GM19463 (cell line): ENCODE measurements at regions not wholly inside any gene's neighbourhood (a gene's known extent, or its start where the extent isn't known, plus 50 kb on each side); places are given as distances from the start of the nearest gene placed in this dataset.
A peak's percentile ranks its signal among the peaks of the same experiment; 100 is the strongest.
"Not testable (repeated sequence)": the region's sequence is repeated elsewhere in the genome, so short reads cannot be mapped to it uniquely, and the experiment has no call there.

ENCODE experiments used
- ATAC-seq: cut with Tn5 transposase; IDR thresholded peaks from one replicate; pipeline ENCODE4 v1.9.1; 2021; ENCODE audit warnings: mild to moderate bottlenecking, moderate library complexity; ENCODE audit not compliant: unreplicated experiment

GRCh38 chr7:142507066-142507465, 242.2 kb upstream of the PRSS1 start:
- ATAC-seq: not testable (repeated sequence)

- no peak for ATAC-seq
Measured at GRCh38 chr7:142506601-142507000, 242.7 kb upstream of the PRSS1 start.

DNA sequence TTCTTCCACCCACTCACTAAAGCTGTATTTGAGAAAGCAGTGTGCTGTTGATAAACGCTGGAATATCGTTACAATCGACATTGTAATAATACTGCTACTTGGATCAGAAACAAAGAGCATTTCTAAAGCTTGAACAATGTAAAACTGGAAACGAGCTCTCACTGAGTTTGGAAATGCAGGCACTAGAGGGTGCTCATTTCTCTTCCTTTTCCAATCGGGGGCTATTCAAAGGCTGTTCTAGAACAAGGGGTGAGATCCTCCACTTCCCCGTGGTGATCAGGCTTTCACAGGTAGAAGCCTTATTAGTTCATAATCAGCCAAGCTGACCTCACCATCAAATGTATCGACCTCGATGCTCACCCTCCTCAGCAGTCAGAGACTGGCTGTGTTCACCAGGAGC, 245.3 kb upstream of the PRSS1 start:
- not testable (repeated sequence) for ATAC-seq

DNA sequence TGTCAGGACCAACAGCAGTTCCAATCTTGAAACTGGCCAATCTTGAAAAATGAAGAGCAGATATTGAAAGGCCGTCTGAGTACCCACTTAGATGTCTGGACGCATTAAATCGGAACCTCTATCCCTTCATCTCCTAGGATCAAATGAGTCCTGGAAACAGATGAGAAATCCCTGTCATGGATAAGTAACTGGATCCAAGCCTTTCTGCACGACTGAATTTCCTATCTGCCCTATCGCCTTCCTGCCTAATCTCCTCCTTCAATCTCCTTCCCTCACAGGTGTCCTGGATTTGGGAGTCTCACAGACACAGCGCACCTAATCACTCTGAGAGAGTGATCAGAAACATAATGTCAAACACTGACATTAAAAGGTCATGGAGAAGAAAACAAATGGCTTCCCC, 245.2 kb upstream of the PRSS58 start:
- ATAC-seq: no peak

DNA sequence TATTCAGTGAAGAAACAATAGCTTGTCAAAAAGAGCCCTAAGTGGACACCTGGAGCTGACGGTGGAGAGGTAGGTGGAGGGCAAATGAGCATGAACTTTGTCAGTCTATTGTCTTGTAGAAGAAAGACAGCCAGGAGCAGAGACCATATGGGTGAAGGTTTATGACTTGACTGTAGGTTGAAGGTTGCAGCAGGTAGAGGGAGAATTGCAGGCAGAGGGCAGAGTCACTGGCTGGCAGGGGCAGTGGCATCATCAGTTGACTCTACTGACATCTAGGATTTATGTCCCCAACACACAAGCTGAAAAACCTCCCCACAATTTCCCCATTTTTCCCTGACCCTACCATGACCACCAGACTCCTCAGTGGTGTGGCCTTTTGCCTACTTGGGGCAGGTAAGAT, 243.6 kb upstream of the PRSS58 start:
- no peak for ATAC-seq

GRCh38 chr7:142500366-142500765, 242.5 kb upstream of the PRSS58 start:
- no peak for ATAC-seq

- no peak for ATAC-seq
Measured at GRCh38 chr7:142499635-142500034, 241.8 kb upstream of the PRSS58 start.

- no peak for ATAC-seq
Measured at GRCh38 chr7:142498364-142498763, 240.5 kb upstream of the PRSS58 start.

- peak; percentile 75 for ATAC-seq
Measured at GRCh38 chr7:142496545-142496991, 238.7 kb upstream of the PRSS58 start.

GRCh38 chr7:142495879-142496278, 238.0 kb upstream of the PRSS58 start:
- not testable (repeated sequence) for ATAC-seq

DNA sequence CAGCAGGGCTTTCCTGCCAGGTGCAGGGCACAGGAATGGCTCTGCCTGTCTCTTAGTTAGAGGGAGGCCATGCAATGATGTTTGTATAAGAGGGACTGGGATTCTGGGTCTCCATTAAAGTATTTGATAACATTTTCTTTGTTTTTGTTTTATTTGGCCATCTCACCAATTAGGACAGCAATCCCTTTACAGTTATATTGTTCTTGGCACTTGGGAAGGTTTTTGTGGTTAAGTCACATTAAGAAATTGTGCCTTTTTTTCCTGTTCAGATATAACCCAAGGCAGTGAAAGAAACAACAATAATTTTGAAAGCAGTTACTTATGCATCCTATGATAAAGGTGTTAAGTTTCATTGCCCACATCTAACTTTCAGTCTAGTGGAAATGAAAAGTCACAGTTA, 237.4 kb upstream of the PRSS58 start:
- not testable (repeated sequence) for ATAC-seq

DNA sequence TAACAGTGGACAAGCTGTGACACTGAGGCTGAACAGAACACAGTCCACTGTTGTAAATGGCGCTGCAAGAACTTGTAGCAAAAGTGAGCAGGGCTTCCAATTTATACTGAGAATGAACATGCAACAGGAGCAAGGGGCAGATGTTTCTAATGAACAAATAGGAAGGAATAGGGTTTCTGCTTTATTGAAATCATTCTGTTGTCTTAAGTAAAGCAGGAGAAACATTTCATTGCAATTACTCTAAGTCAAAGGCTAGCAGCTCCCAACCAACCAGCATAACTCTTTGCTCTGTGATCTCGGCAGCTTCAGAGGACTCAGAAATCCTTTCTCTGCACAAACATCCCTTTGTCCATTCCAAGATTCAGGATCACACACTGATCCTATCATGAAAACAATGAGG, 236.2 kb upstream of the PRSS58 start:
- no peak for ATAC-seq

DNA sequence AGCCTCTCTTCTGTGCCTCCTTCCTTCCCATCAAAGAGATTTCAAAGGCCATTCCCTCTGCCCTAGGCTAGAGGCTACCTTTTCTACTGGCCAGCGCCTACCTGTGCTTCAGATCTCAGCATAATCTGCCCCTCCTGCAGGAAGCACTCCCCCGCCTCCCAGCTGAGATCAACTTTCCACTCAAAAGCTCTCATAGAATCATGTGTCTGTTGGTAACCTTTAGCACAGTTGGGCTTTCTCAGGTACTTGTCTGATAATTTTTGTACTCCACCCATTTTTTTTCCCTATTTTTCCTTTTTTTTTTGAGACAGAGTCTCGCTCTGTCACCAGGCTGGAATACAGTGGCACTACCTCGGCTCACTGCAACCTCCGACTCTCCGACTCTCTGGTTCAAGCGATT, 231.0 kb upstream of the PRSS58 start:
- ATAC-seq: no peak

GRCh38 chr7:142488036-142488633, 230.3 kb upstream of the PRSS58 start:
- ATAC-seq: no peak

GRCh38 chr7:142487565-142487964, 229.7 kb upstream of the PRSS58 start:
- ATAC-seq: peak; percentile 37

- no peak for ATAC-seq
Measured at GRCh38 chr7:142487124-142487523, 229.3 kb upstream of the PRSS58 start.

DNA sequence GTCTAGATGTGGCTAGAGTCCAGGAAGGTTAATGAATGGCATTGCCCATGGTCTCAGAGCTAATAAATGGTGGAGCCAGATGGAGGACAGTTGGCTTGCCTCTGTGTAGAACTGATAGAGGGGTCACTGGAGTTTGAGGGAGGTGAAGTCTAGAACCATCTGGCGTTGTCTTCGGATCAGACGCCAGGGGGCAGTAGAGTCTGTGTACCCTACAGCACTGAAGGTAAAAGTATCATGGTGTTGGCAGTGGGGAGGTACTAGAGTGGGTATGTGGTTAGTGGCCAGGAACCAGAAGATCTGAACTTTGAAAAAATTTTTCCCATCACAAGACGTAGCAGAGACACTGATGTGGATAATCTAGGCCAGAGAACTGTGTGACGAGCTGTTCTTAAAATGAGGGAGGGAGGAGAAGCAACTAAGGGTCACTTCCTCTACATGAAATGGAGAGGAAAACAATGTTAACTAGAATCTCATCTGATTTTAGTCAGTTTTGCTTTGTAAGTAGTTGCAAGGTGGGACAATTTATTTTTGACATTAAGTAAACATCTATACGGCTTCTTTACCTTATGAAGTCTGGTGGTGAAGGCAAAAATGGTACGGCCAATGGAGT, 227.9 kb upstream of the PRSS58 start:
- no peak for ATAC-seq

DNA sequence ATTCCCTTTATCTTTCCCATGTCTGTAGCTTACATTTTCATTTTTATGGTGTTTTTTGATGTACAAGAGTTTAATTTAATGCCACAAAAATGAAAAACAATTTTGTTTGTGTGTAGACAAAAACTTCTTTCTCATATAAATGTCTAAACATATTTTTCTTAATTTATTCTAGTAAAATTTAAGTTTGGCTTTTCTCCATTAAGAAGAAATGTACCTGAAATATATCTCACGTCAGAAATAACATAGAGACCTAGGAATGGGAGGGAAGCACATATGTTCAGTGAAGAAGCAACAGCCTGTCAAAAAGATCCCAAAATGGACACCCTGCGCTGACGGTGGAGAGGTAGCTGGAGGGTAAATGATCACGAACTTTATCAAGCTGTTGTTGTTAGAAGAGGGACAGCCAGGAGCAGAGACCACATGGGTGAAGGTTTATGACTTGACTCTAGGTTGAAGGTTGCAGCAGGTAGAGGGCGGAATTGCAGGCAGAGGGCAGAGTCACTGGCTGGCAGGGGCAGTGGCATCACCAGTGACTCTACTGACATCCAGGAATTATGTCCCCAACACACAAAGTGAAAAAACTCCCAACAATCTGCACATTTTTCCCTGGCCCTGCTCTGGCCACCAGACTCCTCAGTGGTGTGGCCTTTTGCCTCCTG, 225.9 kb upstream of the PRSS58 start:
- ATAC-seq: no peak

- ATAC-seq: peak; percentile 64
Measured at GRCh38 chr7:142482891-142483658, 225.2 kb upstream of the PRSS58 start.

DNA sequence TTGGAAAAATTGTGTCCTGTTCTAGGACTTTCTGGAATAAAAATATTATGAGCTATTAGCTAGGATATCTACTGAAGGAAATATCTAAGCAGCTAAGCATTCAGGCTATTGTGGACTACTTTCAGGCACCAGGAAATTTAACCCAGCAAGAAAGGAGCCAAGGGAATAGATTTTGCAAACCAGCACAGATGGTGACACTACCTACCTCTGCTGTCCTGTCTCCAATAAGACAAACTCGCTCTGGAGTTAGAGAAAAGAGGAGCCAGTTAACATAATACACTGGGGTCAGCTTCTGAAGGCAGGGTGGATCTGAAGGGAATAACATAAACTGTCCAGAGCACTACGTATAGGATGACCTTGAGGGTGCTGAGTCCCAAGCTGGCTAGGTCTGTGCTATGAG, 223.7 kb upstream of the PRSS58 start:
- no peak for ATAC-seq

DNA sequence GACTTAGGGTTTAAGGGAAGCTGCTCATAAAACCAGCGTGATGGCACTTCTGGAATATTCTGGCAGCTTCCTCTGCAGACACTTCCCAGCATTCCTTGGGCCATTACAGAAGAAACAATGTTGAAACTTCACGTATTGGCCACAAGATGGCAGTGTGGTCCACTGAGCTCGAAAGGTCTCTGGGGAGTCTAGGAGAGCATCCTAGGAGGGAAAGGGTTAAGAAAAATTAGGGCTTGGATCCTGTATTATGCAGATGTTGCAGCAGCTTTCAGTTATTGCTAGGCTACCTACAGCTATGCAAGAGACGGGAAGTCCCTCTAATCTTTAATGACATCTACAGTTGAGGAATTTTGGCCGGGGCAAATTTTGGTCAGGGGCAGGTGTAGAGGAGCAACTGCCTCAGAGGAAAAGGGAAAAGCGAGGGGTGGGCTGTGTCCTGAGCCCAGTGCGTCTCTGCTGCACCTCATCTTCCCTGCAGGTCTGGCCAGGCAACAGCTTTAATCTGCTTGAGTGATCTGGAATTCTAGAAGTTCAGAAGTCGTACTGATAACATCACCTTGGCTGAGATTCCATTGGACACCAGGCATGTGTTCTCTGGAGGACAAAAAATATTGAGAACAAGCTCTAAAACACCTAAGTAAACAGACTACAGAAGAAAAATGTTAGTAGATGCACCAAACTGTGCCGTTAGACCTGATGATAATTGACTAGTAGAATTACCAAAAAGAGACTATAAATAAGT, 220.8 kb upstream of the PRSS58 start:
- peak; percentile 83 for ATAC-seq
